Mesodermal cell (in vitro differentiated cells): ENCODE measurements at regions not wholly inside any gene's neighbourhood (a gene's known extent, or its start where the extent isn't known, plus 50 kb on each side); places are given as distances from the start of the nearest gene placed in this dataset.

Experiments used
- H3K27ac ChIP-seq: 2 replicates; pipeline ENCODE4 v1.7.0; 2013; ENCODE audit warnings: mild to moderate bottlenecking, low read depth, low read length, moderate library complexity; ENCODE audit not compliant: severe bottlenecking
- H3K36me3 ChIP-seq: 2 replicates; pipeline ENCODE4 v1.7.1; 2013; ENCODE audit warnings: mild to moderate bottlenecking, low read length, moderate library complexity; ENCODE audit not compliant: control insufficient read depth, insufficient read depth
- H3K4me1 ChIP-seq: one replicate; pipeline ENCODE4 v1.7.1; 2013; ENCODE audit warnings: mild to moderate bottlenecking, low read length; ENCODE audit not compliant: insufficient read depth, control insufficient read depth, poor library complexity, severe bottlenecking
- H3K4me3 ChIP-seq: 2 replicates; pipeline ENCODE4 v1.7.0; 2013; ENCODE audit warnings: low read length, control low read depth, mild to moderate bottlenecking; ENCODE audit not compliant: insufficient read depth, poor library complexity, severe bottlenecking; ENCODE audit errors: extremely low read depth
- H3K9me3 ChIP-seq: 2 replicates; pipeline ENCODE4 v1.7.1; 2013; ENCODE audit warnings: mild to moderate bottlenecking, low read length, moderate library complexity; ENCODE audit not compliant: control insufficient read depth
- WGBS, 2 experiments: methylation state at CpG; one replicate each; pipeline ENCODE4 v1.1.5; 2013; ENCODE audit warnings: missing lambda C conversion rate in 2 of 2; ENCODE audit not compliant: insufficient coverage in 2 of 2; 5-methylcytosine and 5-hydroxymethylcytosine counted together

DNA sequence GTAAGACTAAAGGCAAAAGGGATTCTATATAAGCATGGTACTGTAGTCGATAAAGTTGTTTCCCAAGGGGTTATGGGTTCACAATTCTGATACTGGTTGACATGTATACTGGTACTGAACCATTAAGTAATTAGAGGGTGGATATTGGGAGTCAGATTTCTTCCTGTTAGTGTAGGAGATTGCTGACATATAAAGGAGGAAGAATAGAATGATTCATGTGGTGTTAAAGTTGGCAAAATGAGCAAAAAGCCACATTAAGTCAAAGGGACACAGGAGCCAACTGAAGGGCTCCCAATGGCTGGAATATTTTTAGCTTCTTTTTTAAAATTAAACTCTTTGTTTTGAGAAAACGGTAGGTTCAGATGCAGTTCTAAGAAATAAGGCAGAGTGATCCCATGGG is 126.3 kb upstream of the PRNP start:
- Histone ChIP-seq H3K9me3 (no peaks in the 10 kb centered on the region), H3K4me3 (no peak overlapping the region), H3K36me3 (no peaks in the 10 kb centered on the region), H3K4me1 (peaks cover 8% of the 10 kb centered on the region), H3K27ac (no peak overlapping the region)
- 73 to 90% methylated on average over 1 to 2 of the region's 2 CpGs for WGBS, 2 experiments

- H3K36me3 ChIP-seq, result no peaks in the 10 kb centered on the region
- no peaks in the 10 kb centered on the region for H3K9me3 ChIP-seq
- H3K4me3 ChIP-seq, result no peak overlapping the region
- H3K27ac ChIP-seq, result no peak overlapping the region
- H3K4me1 ChIP-seq, result peaks cover 9% of the 10 kb centered on the region
Measured at GRCh38 chr20:4559106-4559505, 127.2 kb upstream of the PRNP start.

GRCh38 chr20:4556781-4557180 is 129.5 kb upstream of the PRNP start:
- H3K4me3 ChIP-seq, result no peak overlapping the region
- H3K4me1 ChIP-seq, result peaks cover 9% of the 10 kb centered on the region
- H3K27ac ChIP-seq, result no peak overlapping the region
- 100% methylated on average over 1 of the region's 4 CpGs; no CpG with 5 or more reads in 1 of the 2 experiments for WGBS, 2 experiments
- no peaks in the 10 kb centered on the region for H3K9me3 ChIP-seq
- no peaks in the 10 kb centered on the region for H3K36me3 ChIP-seq

DNA sequence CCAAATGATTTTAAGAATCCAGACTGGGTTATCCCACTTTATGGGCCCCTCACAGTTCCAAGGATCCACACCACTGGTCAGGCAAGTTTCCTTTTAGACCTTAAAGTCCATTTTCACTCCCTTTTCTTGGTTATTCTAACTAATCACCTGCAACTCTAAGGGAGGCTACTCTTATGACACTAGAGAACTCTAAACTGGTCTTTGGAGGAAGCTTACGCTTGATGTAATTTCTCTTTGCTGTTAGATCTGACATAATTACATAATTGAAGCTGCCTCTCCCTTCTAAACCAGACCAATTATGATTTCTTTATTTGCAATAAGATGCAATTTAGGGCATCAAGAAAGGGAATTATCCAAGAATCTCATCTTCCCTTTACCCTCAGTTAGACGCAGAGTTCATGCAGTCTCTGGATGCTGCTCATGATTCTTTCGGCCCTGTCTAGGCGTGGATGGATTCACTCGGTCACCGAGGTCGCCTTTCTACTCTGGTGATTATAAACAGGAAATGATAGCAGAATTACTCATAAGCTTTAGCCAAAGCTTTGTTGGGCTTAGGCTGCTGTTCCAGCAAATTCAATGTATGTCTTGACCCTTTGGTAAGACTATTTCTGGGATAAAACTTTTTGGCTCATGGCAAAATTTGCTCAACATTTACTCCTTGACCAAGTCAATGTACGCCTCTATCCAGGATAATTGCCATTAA is 130.9 kb upstream of the PRNP start:
- Histone ChIP-seq H3K27ac (no peak overlapping the region), H3K4me1 (peaks cover 9% of the 10 kb centered on the region), H3K36me3 (no peaks in the 10 kb centered on the region), H3K4me3 (no peak overlapping the region), H3K9me3 (no peaks in the 10 kb centered on the region)
- WGBS, 2 experiments, result 88 to 92% methylated on average over 2 to 6 of the region's 8 CpGs

DNA sequence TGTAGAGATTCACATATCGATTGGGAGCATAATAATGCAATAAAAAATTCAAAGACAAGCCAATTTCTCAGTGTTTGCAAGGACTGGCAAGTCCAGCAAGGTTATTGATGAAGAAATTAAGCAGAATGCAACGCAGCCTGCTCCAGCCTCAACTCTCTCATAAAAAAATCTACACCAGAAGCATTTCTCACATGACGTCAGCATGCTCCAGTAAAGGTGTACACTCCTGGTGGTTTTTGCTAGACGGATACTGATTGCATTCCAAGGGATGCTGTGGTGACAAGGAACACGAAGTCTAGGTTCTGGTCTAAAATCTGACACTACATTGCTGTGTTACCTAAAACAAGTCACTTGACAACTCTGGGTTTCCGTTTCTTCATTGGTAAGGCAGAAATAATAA is 131.9 kb upstream of the PRNP start:
- Histone ChIP-seq H3K36me3 (no peaks in the 10 kb centered on the region), H3K9me3 (no peaks in the 10 kb centered on the region), H3K4me1 (peaks cover 9% of the 10 kb centered on the region), H3K27ac (no peak overlapping the region), H3K4me3 (no peak overlapping the region)
- 94% methylated on average over 4 of the region's 6 CpGs; no CpG with 5 or more reads in 1 of the 2 experiments for WGBS, 2 experiments

DNA sequence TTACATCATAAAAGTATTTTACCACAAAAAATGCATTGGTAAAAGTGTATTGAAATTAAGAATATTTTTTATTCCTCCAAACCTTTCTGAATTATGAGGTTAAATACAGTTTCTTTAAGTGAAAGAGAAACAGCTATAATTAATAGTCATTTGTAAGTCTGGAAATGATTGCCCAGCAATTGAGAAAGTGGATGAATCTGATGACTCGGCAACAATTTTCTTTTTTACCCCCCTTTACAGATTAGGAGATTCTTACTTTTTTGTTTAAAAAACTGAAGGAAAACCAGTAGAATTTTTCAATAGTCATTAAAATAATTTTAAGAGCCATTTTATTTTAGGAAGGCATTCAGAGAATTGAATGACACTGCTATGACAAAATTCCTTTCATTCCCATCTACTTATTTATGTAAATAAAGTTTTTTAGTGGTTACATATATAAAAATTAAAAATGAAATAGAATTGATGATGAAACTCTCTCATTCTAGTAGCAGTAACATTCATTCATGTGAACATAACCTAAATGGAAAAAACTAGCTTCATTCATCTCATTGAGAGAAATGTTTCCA is 134.1 kb upstream of the PRNP start:
- no CpG with 5 or more reads among the region's 1 CpG for WGBS, 2 experiments
- no peak overlapping the region for H3K27ac ChIP-seq
- H3K4me3 ChIP-seq, result no peak overlapping the region
- H3K9me3 ChIP-seq, result no peaks in the 10 kb centered on the region
- no peaks in the 10 kb centered on the region for H3K36me3 ChIP-seq
- peaks cover 9% of the 10 kb centered on the region for H3K4me1 ChIP-seq

DNA sequence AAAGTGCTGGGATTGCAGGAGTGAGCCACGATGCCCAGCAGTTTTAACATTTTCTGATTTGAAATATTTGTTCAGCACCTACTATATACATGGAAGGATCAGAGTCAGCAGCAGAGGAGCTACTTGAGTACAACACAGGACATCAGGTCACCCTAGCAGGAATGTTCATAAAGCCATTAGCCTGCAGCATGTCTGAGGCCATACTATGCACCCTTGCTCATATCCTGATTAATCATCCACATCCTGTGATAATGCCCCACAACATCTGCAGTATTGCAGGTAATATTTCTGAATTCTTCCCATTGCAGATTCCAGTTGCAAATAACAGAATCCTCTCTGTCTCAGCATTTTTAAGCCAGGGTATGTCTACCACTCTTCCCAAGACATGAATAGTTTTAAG is 135.5 kb upstream of the PRNP start:
- no peaks in the 10 kb centered on the region for H3K9me3 ChIP-seq
- no peak overlapping the region for H3K27ac ChIP-seq
- H3K4me1 ChIP-seq, result peaks cover 6% of the 10 kb centered on the region
- 75 to 100% methylated on average over 1 of the region's 1 CpG for WGBS, 2 experiments
- H3K36me3 ChIP-seq, result no peaks in the 10 kb centered on the region
- H3K4me3 ChIP-seq, result no peak overlapping the region

- H3K27ac ChIP-seq, result no peak overlapping the region
- H3K9me3 ChIP-seq, result no peaks in the 10 kb centered on the region
- no peak overlapping the region for H3K4me3 ChIP-seq
- H3K4me1 ChIP-seq, result no peaks in the 10 kb centered on the region
- H3K36me3 ChIP-seq, result no peaks in the 10 kb centered on the region
- WGBS, 2 experiments, result 86 to 94% methylated on average over 2 of the region's 4 CpGs
Measured at GRCh38 chr20:4549711-4550259, 136.5 kb upstream of the PRNP start.

GRCh38 chr20:4548552-4548951 is 137.7 kb upstream of the PRNP start:
- H3K36me3 ChIP-seq, result no peaks in the 10 kb centered on the region
- WGBS, 2 experiments, result 89% methylated on average over 1 of the region's 2 CpGs; no CpG with 5 or more reads in 1 of the 2 experiments
- H3K4me3 ChIP-seq, result no peak overlapping the region
- no peaks in the 10 kb centered on the region for H3K9me3 ChIP-seq
- no peak overlapping the region for H3K27ac ChIP-seq
- no peaks in the 10 kb centered on the region for H3K4me1 ChIP-seq

- WGBS, 2 experiments, result 86 to 100% methylated on average over 1 of the region's 2 CpGs
- no peak overlapping the region for H3K4me3 ChIP-seq
- H3K27ac ChIP-seq, result no peak overlapping the region
- no peaks in the 10 kb centered on the region for H3K9me3 ChIP-seq
- no peaks in the 10 kb centered on the region for H3K36me3 ChIP-seq
- no peaks in the 10 kb centered on the region for H3K4me1 ChIP-seq
Measured at GRCh38 chr20:4546786-4547185, 139.5 kb upstream of the PRNP start.

DNA sequence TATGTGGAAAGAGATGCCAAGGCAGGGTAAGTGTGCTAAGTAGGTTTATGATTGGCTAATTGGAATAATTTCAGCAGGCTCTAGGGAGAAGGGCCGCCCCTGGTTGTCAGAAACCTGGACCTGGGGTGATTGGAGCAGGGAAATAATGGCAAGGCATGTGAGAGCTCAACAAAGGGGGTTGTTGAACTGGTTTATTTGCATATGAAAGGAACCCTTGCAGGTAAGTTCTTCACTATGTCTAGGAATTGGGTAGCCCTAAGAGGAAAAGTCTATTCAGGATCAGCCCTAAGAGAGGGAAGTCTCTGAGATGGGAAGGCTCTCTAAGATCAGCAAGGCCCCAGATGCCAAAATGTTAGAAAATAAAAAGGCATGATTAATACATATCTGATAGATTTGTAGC is 139.9 kb upstream of the PRNP start:
- no peak overlapping the region for H3K27ac ChIP-seq
- H3K9me3 ChIP-seq, result no peaks in the 10 kb centered on the region
- no peak overlapping the region for H3K4me3 ChIP-seq
- WGBS, 2 experiments, result 94% methylated on average over 1 of the region's 1 CpG
- no peaks in the 10 kb centered on the region for H3K36me3 ChIP-seq
- no peaks in the 10 kb centered on the region for H3K4me1 ChIP-seq
